SJSA1 (cell line): ENCODE measurements at regions not wholly inside any gene's neighbourhood (a gene's known extent, or its start where the extent isn't known, plus 50 kb on each side); places are given as distances from the start of the nearest gene placed in this dataset.
"Not testable (repeated sequence)": the region's sequence is repeated elsewhere in the genome, so short reads cannot be mapped to it uniquely, and the experiment has no call there.

Experiments
- DNase-seq, 2 experiments: peaks; one replicate each; pipeline ENCODE4 v3.0.0-alpha.2; 2015 to 2020; ENCODE audit warnings: low spot score in 2 of 2, low read depth in 1 of 2
- H3K27ac ChIP-seq: fragments of 250-450 bp; sonication (Bioruptor Pico); 2 replicates; pipeline ENCODE4 v1.5.1; 2020; ENCODE audit warnings: mild to moderate bottlenecking, moderate library complexity
- H3K27me3 ChIP-seq: fragments of 250-450 bp; sonication (Bioruptor Pico); replicated peaks from 2 replicates; pipeline ENCODE4 v1.5.1; 2020; ENCODE audit warnings: mild to moderate bottlenecking, moderate library complexity
- H3K36me3 ChIP-seq: fragments of 250-450 bp; sonication (Bioruptor Pico); 2 replicates; pipeline ENCODE4 v1.5.1; 2020; ENCODE audit warnings: mild to moderate bottlenecking
- H3K4me1 ChIP-seq: fragments of 250-450 bp; sonication (Bioruptor Pico); replicated peaks from 2 replicates; pipeline ENCODE4 v1.6.1; 2021; ENCODE audit warnings: mild to moderate bottlenecking
- H3K4me3 ChIP-seq: fragments of 250-450 bp; sonication (Bioruptor Pico); 2 replicates; pipeline ENCODE4 v1.5.1; 2020; ENCODE audit warnings: mild to moderate bottlenecking
- H3K9me3 ChIP-seq: fragments of 250-450 bp; sonication (Bioruptor Pico); replicated peaks from 2 replicates; pipeline ENCODE4 v1.5.1; 2020; ENCODE audit warnings: mild to moderate bottlenecking

DNA sequence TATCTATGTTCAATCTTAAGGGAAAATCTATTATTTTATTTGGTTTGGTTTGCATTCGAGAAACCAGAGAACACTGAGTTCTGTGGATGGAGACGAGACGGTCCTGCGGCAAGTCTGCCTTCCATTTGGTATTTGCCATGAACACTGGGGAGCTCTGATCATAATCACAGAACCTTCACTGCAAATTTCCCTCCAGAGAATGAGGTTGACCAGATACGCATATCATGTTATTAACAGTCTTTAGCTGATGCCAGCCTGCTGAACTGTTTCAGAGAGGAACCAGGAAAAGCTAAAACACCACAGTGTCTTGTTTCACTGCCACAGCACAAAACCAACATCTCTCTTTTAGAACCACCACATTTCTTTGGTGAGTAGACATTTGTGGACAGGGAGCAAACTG, 269.4 kb upstream of the AGAP1 start:
- no peaks in the 10 kb centered on the region for H3K27me3 ChIP-seq
- H3K4me3 ChIP-seq: no peak overlapping the region
- DNase-seq: no peak
- no peak overlapping the region for H3K27ac ChIP-seq
- H3K9me3 ChIP-seq: no peaks in the 10 kb centered on the region
- H3K36me3 ChIP-seq: no peaks in the 10 kb centered on the region
- H3K4me1 ChIP-seq: no peaks in the 10 kb centered on the region

- no peak overlapping the region for H3K27ac ChIP-seq
- no peaks in the 10 kb centered on the region for H3K9me3 ChIP-seq
- no peaks in the 10 kb centered on the region for H3K36me3 ChIP-seq
- no peak for DNase-seq
- no peaks in the 10 kb centered on the region for H3K4me1 ChIP-seq
- no peaks in the 10 kb centered on the region for H3K27me3 ChIP-seq
- no peak overlapping the region for H3K4me3 ChIP-seq
Observed at GRCh38 chr2:235225261-235225660, 268.6 kb upstream of the AGAP1 start.

GRCh38 chr2:235227590-235227989, 266.3 kb upstream of the AGAP1 start:
- Histone ChIP-seq H3K27me3 (0 out of 2 replicates have a peak, but pooled peaks cover 2% of the 10 kb centered on the region), H3K4me3 (no peak overlapping the region), H3K36me3 (no peaks in the 10 kb centered on the region), H3K27ac (no peak overlapping the region), H3K4me1 (no peaks in the 10 kb centered on the region), H3K9me3 (no peaks in the 10 kb centered on the region)
- DNase-seq: no peak

GRCh38 chr2:235228422-235228821, 265.4 kb upstream of the AGAP1 start:
- not testable (repeated sequence) for H3K4me1 ChIP-seq, H3K9me3 ChIP-seq, H3K4me3 ChIP-seq, H3K36me3 ChIP-seq, H3K27ac ChIP-seq, H3K27me3 ChIP-seq, DNase-seq

DNA sequence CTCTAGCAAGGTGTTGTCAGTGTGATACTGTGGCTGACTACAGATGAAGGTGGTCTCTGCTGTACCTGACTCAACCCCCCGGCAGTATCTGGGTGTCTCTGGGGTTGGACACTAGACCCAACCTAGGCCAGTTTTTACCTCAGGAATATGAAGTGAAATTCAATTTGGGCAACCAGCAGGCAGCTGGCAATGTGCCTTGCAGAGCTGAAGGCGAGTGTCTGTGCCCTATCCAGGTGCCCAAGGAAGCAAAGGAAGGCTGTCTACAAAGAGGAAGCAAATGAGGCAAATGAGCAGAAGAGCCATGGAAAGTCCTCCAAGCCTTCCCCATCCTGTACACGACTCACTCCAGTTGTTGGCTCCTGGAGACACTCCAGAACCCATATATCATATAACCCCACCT, 264.6 kb upstream of the AGAP1 start:
- H3K27me3 ChIP-seq: 0 out of 2 replicates have a peak, but pooled peaks cover 2% of the 10 kb centered on the region
- H3K27ac ChIP-seq: no peak overlapping the region
- H3K4me3 ChIP-seq: no peak overlapping the region
- no peaks in the 10 kb centered on the region for H3K9me3 ChIP-seq
- no peaks in the 10 kb centered on the region for H3K36me3 ChIP-seq
- H3K4me1 ChIP-seq: no peaks in the 10 kb centered on the region
- DNase-seq: no peak

GRCh38 chr2:235230821-235231601, 262.8 kb upstream of the AGAP1 start:
- H3K4me1 ChIP-seq: no peaks in the 10 kb centered on the region
- H3K36me3 ChIP-seq: no peaks in the 10 kb centered on the region
- no peaks in the 10 kb centered on the region for H3K9me3 ChIP-seq
- H3K27me3 ChIP-seq: 0 out of 2 replicates have a peak, but pooled peaks cover 2% of the 10 kb centered on the region
- no peak overlapping the region for H3K27ac ChIP-seq
- DNase-seq: no peak
- H3K4me3 ChIP-seq: no peak overlapping the region

- H3K9me3 ChIP-seq: no peaks in the 10 kb centered on the region
- H3K27ac ChIP-seq: no peak overlapping the region
- 0 out of 2 replicates have a peak, but pooled peaks cover 2% of the 10 kb centered on the region for H3K27me3 ChIP-seq
- H3K4me3 ChIP-seq: no peak overlapping the region
- H3K4me1 ChIP-seq: no peaks in the 10 kb centered on the region
- no peak for DNase-seq
- no peaks in the 10 kb centered on the region for H3K36me3 ChIP-seq
Observed at GRCh38 chr2:235232449-235233433, 261.1 kb upstream of the AGAP1 start.

- DNase-seq: no peak
- Histone ChIP-seq H3K27ac (no peak overlapping the region), H3K27me3 (0 out of 2 replicates have a peak, but pooled peaks cover 2% of the 10 kb centered on the region), H3K4me1 (no peaks in the 10 kb centered on the region), H3K9me3 (no peaks in the 10 kb centered on the region), H3K4me3 (no peak overlapping the region), H3K36me3 (no peaks in the 10 kb centered on the region)
Observed at GRCh38 chr2:235234736-235235135, 259.1 kb upstream of the AGAP1 start.

DNA sequence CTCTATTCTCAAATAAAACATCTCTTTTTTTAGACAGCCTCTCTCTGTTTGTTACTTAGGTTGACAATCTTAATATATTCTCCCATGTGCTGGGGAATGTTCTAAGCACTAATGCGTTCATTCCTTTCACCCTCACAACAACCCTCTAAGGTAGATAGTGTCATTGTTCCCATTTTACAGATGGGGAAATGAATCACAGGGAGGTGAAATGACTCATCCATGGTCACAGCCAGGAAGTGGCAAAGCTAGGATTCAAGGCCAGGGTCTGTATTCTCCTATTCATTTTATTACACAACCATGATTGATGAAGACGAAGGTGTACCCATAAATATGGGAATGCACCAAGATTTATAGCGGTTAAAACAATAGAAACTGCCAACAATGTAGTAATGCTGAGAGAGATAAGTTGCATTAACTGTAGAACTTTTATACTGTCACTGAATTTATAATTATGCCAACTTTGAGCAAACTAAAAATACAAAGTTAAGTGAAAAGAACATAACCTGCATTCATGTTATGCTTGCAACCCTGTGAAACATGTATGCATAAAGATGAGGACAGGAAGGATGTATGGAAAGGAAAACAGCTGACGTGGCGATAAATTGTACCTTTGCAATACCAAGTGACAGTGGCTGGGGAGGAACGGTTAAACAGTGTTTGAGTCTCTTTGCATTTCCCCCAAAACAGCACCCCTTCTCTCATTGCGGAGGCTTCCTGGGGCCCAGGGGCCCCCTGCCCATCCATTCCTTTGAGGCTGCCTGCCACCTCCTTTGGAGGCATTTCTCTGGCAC, 257.7 kb upstream of the AGAP1 start:
- Histone ChIP-seq H3K27me3 (0 out of 2 replicates have a peak, but pooled peaks cover 2% of the 10 kb centered on the region), H3K4me3 (no peak overlapping the region), H3K9me3 (no peaks in the 10 kb centered on the region), H3K27ac (peak overlapping the region; percentile 1; the same call in 1 of the 2 replicates), H3K36me3 (no peaks in the 10 kb centered on the region), H3K4me1 (no peaks in the 10 kb centered on the region)
- DNase-seq: no peak

GRCh38 chr2:235238537-235238936, 255.3 kb upstream of the AGAP1 start:
- Histone ChIP-seq H3K36me3 (no peaks in the 10 kb centered on the region), H3K27me3 (no peaks in the 10 kb centered on the region), H3K4me1 (no peaks in the 10 kb centered on the region), H3K9me3 (no peaks in the 10 kb centered on the region), H3K27ac (no peak overlapping the region), H3K4me3 (no peak overlapping the region)
- DNase-seq: peak; percentile 42 to 57

- Histone ChIP-seq H3K4me1 (no peaks in the 10 kb centered on the region), H3K9me3 (no peaks in the 10 kb centered on the region), H3K4me3 (no peak overlapping the region), H3K36me3 (no peaks in the 10 kb centered on the region), H3K27ac (no peak overlapping the region), H3K27me3 (no peaks in the 10 kb centered on the region)
- no peak for DNase-seq
Observed at GRCh38 chr2:235240574-235240973, 253.3 kb upstream of the AGAP1 start.

- Histone ChIP-seq H3K27ac (no peak overlapping the region), H3K36me3 (no peaks in the 10 kb centered on the region), H3K27me3 (no peaks in the 10 kb centered on the region), H3K4me3 (no peak overlapping the region), H3K9me3 (no peaks in the 10 kb centered on the region), H3K4me1 (no peaks in the 10 kb centered on the region)
- peak in 1 of 2 experiments; percentile 22 for DNase-seq
Observed at GRCh38 chr2:235244255-235245220, 249.3 kb upstream of the AGAP1 start.
